HuH-7.5 (cell line): ENCODE measurements at regions not wholly inside any gene's neighbourhood (a gene's known extent, or its start where the extent isn't known, plus 50 kb on each side); places are given as distances from the start of the nearest gene placed in this dataset.

ENCODE experiments used
- DNase-seq: peaks from one replicate; pipeline ENCODE4 v3.0.0; 2011; ENCODE audit warnings: low spot score

DNA sequence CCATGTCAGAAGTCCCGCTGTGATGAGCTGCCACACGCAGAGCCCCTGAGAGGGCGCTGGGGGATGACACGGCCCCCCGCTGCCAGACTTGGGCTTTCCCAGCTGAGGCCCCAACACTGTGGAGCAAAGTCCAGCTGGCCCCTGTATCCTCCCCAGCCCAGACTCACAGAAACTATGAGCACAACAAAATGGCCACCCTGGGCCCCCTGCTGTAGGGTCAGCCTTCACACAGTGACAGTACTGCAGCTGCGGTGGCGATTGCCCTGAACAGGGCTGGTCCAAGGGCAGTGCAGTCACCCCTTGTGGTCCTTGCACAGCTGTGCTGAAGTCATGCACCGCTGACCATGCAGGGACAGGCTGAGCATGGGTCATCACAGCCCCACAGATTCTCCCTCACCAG is 78.2 kb upstream of the CST7 start:
- no peak for DNase-seq

GRCh38 chr20:24871480-24872213 is 77.4 kb upstream of the CST7 start:
- no peak for DNase-seq

- DNase-seq, result no peak
Observed at GRCh38 chr20:24872291-24873024, 76.6 kb upstream of the CST7 start.

DNA sequence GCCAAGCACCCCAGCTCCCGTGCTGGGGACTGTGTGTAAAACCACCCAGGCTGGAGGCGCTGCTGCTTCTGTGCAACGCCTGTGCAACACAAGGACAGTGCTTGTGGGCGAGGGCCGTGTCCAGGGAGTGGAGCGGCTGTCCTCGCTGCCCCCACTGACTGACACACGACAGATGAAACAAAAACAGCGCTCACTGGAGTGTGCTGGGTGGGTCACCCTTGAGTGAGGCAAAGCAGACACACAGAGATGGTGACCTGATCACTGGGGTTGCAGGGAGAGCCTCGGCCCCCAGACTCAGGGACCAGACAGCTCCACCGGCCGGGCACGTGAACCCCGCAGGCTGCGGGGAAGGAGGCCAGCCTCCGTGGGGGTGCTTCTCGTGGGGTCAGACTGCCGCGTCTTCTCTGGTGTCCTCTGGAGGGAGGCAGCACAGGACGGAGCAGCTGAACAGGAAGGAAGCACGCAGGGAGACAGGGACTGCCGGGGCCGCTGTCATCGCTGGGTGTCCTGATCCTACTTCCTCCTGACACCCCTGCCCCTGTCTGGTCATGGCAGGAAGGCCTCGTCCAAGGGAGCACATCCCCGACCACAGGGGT is 75.9 kb upstream of the CST7 start:
- no peak for DNase-seq

- DNase-seq, result no peak
Observed at GRCh38 chr20:24875078-24875477, 74.0 kb upstream of the CST7 start.

- no peak for DNase-seq
Observed at GRCh38 chr20:24877652-24878051, 71.4 kb upstream of the CST7 start.

- DNase-seq, result no peak
Observed at GRCh38 chr20:24878657-24879056, 70.4 kb upstream of the CST7 start.

GRCh38 chr20:24879875-24880274 is 69.2 kb upstream of the CST7 start:
- DNase-seq, result no peak

DNA sequence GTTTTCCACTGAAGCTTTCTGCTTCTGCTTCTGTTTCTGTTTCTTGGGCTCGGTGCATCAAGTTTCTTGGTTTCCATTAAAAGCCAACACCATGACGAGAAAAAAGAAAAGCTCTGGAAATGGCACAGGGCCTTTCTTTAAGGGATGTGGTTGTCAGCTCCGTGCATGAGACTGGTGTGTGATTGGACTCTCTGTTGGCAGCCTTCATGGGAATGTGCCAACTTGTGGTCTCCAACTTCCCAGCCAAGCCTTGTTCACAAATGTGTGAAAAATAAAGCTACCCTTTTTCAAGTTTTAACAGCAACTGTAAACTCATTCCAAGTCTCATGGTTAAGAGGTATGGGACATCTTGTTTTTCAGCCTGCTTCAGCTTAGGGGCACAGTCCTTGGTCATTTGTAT is 68.7 kb upstream of the CST7 start:
- no peak for DNase-seq

DNA sequence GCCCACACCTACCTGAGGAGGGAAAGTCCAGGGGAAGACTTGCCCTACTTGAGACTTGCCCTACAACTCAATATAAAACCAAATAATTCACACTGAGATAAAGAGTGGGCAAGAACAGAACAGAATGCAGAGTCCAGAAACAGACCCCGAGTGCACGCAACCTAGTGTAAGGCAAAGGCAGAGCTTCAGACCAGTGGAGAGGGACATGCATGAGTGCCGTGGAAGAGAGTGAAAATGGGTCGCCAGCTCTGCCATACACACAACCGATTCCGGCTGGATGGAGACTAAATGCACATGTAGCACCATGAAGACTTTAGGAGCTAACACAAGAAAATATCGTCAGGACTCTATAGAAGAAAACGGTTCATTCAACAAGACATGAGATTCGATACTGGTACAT is 58.8 kb upstream of the CST7 start:
- no peak for DNase-seq

DNA sequence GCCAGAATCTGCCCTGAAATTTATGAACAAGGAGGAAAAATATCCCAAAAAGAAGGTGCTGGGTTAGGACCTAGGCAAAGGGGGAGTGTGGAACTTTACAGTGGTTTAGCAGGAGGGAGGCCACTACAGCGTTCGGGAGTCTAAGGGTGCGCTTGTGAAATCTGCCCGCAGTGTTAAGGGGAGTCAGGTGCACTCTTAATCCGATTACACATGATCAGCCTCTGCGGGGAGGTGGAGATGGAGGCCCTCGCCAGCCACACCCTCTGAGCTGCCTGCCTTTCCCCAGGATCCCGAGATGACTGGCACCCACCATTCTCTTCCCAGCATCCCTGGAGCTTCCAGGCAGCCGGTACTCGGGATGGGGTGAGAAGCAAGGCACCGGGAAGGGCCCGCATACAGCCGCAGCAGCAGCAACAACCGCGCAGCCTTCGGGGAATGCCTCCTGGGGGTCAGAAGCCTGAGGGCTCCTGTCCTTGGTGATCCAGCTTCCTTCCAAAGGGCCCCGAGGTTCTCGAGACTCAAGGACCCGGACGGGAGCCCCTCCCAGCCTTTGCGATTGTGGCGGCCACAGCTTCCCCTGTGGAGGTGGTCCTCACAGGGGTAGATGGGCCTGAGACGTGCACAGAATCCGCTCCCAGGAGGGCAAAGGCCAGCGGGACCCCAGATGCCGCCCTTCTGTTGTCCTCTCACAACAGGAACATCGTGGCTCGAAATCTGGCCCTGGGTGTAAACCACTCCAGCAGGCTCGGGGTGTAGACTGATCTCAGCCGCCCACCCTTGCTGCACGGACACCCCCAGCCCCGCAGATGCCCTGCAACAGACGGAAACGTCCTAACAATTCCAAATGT is 57.3 kb upstream of the CST7 start:
- DNase-seq, result no peak

DNA sequence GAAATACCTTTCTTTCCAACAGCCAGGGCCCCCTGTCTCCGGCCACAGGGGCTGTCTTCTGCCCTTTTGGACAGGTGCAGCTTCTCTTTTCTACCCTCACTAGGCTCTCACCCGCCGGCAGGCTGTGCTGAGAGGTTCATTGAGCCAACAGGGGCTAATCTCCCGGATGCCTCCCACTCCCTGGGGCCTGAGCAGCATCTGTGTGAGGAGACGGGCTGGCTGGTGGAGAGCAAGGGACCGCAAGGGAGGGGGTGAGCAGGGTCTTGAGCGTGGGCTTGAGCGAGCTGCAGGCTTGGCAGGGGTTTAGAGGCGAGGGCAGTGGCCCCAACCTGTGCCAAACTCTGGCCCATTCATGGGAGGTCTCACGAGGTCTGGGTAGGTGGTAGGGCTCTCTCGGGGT is 56.5 kb upstream of the CST7 start:
- DNase-seq, result no peak

DNA sequence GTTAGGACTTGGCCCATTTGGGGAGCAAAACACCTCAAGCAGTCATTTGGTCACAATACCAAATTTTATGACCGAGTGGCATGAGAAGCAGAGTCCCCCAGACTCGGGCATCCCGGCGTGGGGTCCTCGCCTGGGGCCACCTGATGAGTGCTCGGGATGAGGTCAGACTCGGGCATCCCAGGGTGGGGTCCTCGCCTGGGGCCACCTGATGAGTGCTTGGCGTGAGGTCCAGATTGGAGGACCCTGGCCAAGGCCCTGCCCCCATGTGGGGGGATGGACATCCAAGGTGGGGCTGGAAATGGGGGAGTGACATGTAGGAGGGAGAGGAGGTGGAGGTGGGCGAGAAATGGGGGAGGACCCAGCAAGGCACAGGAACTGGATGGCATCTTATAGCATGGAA is 56.1 kb upstream of the CST7 start:
- DNase-seq, result no peak

- no peak for DNase-seq
Observed at GRCh38 chr20:24894488-24894887, 54.6 kb upstream of the CST7 start.

GRCh38 chr20:24894967-24895366 is 54.1 kb upstream of the CST7 start:
- DNase-seq, result no peak

DNA sequence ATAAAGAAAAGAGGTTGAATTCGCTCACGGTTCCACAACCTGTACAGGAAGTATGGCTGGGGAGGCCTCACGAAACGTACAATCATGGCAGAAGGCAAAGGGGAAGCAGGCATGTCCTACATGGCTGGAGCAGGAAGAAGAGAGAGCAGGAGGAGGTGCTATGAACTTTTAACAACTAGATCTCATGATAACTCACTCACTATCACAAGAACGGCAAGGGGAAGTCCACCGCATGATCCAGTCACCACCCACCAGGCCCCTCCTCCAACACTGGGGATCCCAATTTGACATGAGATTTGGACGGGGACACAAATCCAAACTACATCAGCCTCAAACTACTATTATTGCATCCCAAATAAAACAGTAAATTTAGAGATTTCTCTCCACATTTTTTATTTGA is 53.6 kb upstream of the CST7 start:
- DNase-seq, result no peak

DNA sequence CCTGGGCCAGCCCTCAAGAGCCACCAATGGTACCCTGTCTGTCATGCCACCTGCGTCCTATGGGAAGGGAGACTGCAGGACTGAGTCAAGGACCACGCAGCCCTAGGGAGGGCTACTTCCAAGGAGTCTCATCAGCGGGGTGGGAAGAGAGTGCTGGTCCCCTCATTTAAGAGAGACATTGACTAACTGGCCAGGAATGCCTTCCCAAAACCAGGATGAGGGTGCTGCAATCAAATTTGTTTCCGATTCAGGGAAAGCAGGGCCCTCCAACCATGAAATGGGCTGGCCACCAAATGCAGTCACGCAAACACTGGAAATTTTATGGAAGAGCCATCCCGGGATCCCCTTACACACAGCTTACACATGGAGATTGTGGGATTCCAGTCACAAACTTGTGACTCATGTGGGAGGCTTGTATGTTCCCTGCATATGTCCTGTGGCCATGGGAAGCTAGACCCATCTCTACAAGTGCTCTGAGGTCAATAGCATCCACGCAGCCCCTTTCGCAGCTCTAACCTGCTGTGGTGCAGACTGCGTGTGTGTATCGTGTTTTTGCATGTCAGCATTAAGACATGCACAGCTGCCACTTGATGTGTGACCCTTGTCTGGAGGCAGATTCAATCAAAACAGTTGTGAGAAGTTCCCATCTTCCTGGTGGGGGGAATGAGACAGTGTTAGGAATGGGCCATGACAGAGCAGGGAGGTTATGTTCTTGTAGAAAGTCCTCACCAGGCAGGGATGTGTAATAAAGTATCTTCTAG is 53.0 kb upstream of the CST7 start:
- no peak for DNase-seq

- no peak for DNase-seq
Observed at GRCh38 chr20:24896984-24897383, 52.1 kb upstream of the CST7 start.

DNA sequence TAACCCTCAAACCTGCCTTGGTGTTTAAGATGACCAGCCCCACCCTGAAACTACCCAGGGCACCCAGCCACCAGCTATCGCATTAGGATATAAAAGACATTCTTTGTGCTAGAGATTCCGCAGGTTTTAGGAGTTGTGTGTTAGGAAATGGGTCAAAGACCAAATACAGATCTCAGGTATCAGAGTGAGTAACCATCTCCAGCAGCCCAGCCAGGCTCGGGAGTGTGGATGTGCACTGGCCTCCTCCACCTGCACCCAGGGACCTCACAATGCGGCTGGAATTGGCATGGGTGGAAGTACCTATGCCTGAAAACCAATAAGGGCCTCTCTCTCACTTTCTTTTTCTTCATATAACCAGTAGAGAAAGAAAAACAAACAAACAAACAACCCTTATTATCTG is 51.1 kb upstream of the CST7 start:
- DNase-seq, result no peak

GRCh38 chr20:24899153-24899552 is 49.9 kb upstream of the CST7 start:
- no peak for DNase-seq
